Astrocyte (in vitro differentiated cells and primary cell): ENCODE measurements at regions not wholly inside any gene's neighbourhood (a gene's known extent, or its start where the extent isn't known, plus 50 kb on each side); places are given as distances from the start of the nearest gene placed in this dataset.

ENCODE experiments used
- CTCF ChIP-seq: IDR thresholded peaks from 2 replicates; pipeline ENCODE4 v1.5.1; 2011; ENCODE audit warnings: low read depth, mild to moderate bottlenecking, inconsistent platforms, low read length, moderate library complexity; ENCODE audit not compliant: insufficient read depth
- EZH2 ChIP-seq: IDR thresholded peaks from 2 replicates; pipeline ENCODE4 v1.6.1; 2012; ENCODE audit warnings: mild to moderate bottlenecking, low read length, inconsistent platforms; ENCODE audit not compliant: insufficient read depth

DNA sequence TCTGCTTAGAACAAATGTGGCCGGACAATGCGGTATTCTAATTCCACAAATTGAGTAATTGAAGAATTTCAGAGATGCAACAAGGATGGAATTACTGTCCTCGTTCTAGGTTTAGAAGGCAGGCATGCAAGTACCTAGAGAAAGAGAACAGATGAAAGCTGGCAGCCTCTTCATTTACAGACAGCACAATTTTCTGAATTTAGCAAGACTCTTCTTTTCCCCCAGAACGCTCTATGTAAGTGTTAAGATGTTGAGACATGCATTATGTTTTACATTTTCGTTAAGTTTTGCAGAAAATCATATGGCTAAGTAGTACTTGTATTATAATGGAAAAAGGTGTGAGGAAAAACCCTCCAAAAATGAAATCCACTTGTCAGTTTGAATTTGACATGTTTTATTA lies 259.5 kb upstream of the ARRDC3 start:
- TF ChIP-seq CTCF (no peak), EZH2 (no peak)
